Activated T-helper 17 cell treated with anti-CD3 and anti-CD28 coated beads, Interleukin-2, amount 50 U/mL, for 72 hours (primary cell): ENCODE measurements at regions not wholly inside any gene's neighbourhood (a gene's known extent, or its start where the extent isn't known, plus 50 kb on each side); places are given as distances from the start of the nearest gene placed in this dataset.

Experiments
- ATAC-seq: fragments of 150-1000 bp; cut with Tn5 transposase; replicated peaks from 2 replicates; pipeline ENCODE4 v1.10.0; 2021; ENCODE audit warnings: mild to moderate bottlenecking, moderate library complexity
- H3K27ac Mint-ChIP-seq: one replicate; pipeline ENCODE4 v1.8.0; 2022; ENCODE audit warnings: mixed read lengths
- H3K27me3 Mint-ChIP-seq: one replicate; pipeline ENCODE4 v1.8.0; 2022; ENCODE audit warnings: mixed read lengths
- H3K36me3 Mint-ChIP-seq: one replicate; pipeline ENCODE4 v1.8.0; 2022; ENCODE audit warnings: low read depth, mild to moderate bottlenecking, mixed read lengths
- H3K4me1 Mint-ChIP-seq: one replicate; pipeline ENCODE4 v1.8.0; 2022; ENCODE audit warnings: mixed read lengths
- H3K4me3 Mint-ChIP-seq: one replicate; pipeline ENCODE4 v1.8.0; 2022; ENCODE audit warnings: mild to moderate bottlenecking, mixed read lengths
- H3K9me3 Mint-ChIP-seq: one replicate; pipeline ENCODE4 v1.8.0; 2022; ENCODE audit warnings: mixed read lengths

GRCh38 chr12:125371033-125371432, 305.8 kb downstream of the AACS start:
- Mint-ChIP-seq H3K4me1 (no peaks in the 10 kb centered on the region), H3K9me3 (no peaks in the 10 kb centered on the region), H3K27ac (no peak overlapping the region), H3K4me3 (no peak overlapping the region), H3K27me3 (peaks cover 23% of the 10 kb centered on the region), H3K36me3 (no peaks in the 10 kb centered on the region)
- ATAC-seq, result no peak

- no peaks in the 10 kb centered on the region for H3K9me3 Mint-ChIP-seq
- no peaks in the 10 kb centered on the region for H3K4me1 Mint-ChIP-seq
- H3K27ac Mint-ChIP-seq, result no peak overlapping the region
- ATAC-seq, result no peak
- no peak overlapping the region for H3K4me3 Mint-ChIP-seq
- H3K27me3 Mint-ChIP-seq, result peaks cover 23% of the 10 kb centered on the region
- no peaks in the 10 kb centered on the region for H3K36me3 Mint-ChIP-seq
Measured at GRCh38 chr12:125372085-125372484, 306.9 kb downstream of the AACS start.

GRCh38 chr12:125373375-125373774, 308.1 kb downstream of the AACS start:
- peaks cover 5% of the 10 kb centered on the region for H3K9me3 Mint-ChIP-seq
- no peaks in the 10 kb centered on the region for H3K36me3 Mint-ChIP-seq
- no peaks in the 10 kb centered on the region for H3K4me1 Mint-ChIP-seq
- peaks cover 25% of the 10 kb centered on the region for H3K27me3 Mint-ChIP-seq
- H3K27ac Mint-ChIP-seq, result no peak overlapping the region
- H3K4me3 Mint-ChIP-seq, result no peak overlapping the region
- ATAC-seq, result no peak

GRCh38 chr12:125376422-125376821, 311.2 kb downstream of the AACS start:
- no peak overlapping the region for H3K4me3 Mint-ChIP-seq
- no peaks in the 10 kb centered on the region for H3K36me3 Mint-ChIP-seq
- H3K9me3 Mint-ChIP-seq, result peaks cover 5% of the 10 kb centered on the region
- H3K27ac Mint-ChIP-seq, result no peak overlapping the region
- H3K4me1 Mint-ChIP-seq, result no peaks in the 10 kb centered on the region
- peaks cover 14% of the 10 kb centered on the region for H3K27me3 Mint-ChIP-seq
- no peak for ATAC-seq

GRCh38 chr12:125377093-125377492, 311.9 kb downstream of the AACS start:
- Mint-ChIP-seq H3K27ac (no peak overlapping the region), H3K9me3 (peaks cover 5% of the 10 kb centered on the region), H3K36me3 (no peaks in the 10 kb centered on the region), H3K27me3 (peaks cover 14% of the 10 kb centered on the region), H3K4me1 (no peaks in the 10 kb centered on the region), H3K4me3 (no peak overlapping the region)
- no peak for ATAC-seq

GRCh38 chr12:125381373-125381772, 316.1 kb downstream of the AACS start:
- Mint-ChIP-seq H3K27ac (no peak overlapping the region), H3K27me3 (peaks cover 13% of the 10 kb centered on the region), H3K4me3 (no peak overlapping the region), H3K4me1 (no peaks in the 10 kb centered on the region), H3K9me3 (peaks cover 5% of the 10 kb centered on the region), H3K36me3 (no peaks in the 10 kb centered on the region)
- no peak for ATAC-seq

- Mint-ChIP-seq H3K27ac (no peak overlapping the region), H3K27me3 (peaks cover 16% of the 10 kb centered on the region), H3K9me3 (peaks cover 1% of the 10 kb centered on the region), H3K36me3 (no peaks in the 10 kb centered on the region), H3K4me3 (no peak overlapping the region), H3K4me1 (no peaks in the 10 kb centered on the region)
- no peak for ATAC-seq
Measured at GRCh38 chr12:125382926-125383325, 317.7 kb downstream of the AACS start.

- Mint-ChIP-seq H3K4me1 (no peaks in the 10 kb centered on the region), H3K36me3 (no peaks in the 10 kb centered on the region), H3K4me3 (no peak overlapping the region), H3K27me3 (peaks cover 24% of the 10 kb centered on the region), H3K27ac (no peak overlapping the region), H3K9me3 (no peaks in the 10 kb centered on the region)
- ATAC-seq, result no peak
Measured at GRCh38 chr12:125386652-125387051, 321.4 kb downstream of the AACS start.

- H3K4me1 Mint-ChIP-seq, result no peaks in the 10 kb centered on the region
- H3K4me3 Mint-ChIP-seq, result no peak overlapping the region
- no peak for ATAC-seq
- H3K27me3 Mint-ChIP-seq, result peaks cover 24% of the 10 kb centered on the region
- no peaks in the 10 kb centered on the region for H3K36me3 Mint-ChIP-seq
- no peaks in the 10 kb centered on the region for H3K9me3 Mint-ChIP-seq
- H3K27ac Mint-ChIP-seq, result no peak overlapping the region
Measured at GRCh38 chr12:125387206-125387605, 322.0 kb downstream of the AACS start.

GRCh38 chr12:125389061-125389697, 323.9 kb downstream of the AACS start:
- H3K36me3 Mint-ChIP-seq, result no peaks in the 10 kb centered on the region
- H3K9me3 Mint-ChIP-seq, result no peaks in the 10 kb centered on the region
- H3K27ac Mint-ChIP-seq, result no peak overlapping the region
- peaks cover 26% of the 10 kb centered on the region for H3K27me3 Mint-ChIP-seq
- no peaks in the 10 kb centered on the region for H3K4me1 Mint-ChIP-seq
- ATAC-seq, result no peak
- H3K4me3 Mint-ChIP-seq, result no peak overlapping the region

GRCh38 chr12:125393569-125393968, 328.3 kb downstream of the AACS start:
- no peaks in the 10 kb centered on the region for H3K4me1 Mint-ChIP-seq
- H3K36me3 Mint-ChIP-seq, result no peaks in the 10 kb centered on the region

GRCh38 chr12:125395583-125396215, 330.5 kb downstream of the AACS start:
- no peak for ATAC-seq
- Mint-ChIP-seq H3K36me3 (no peaks in the 10 kb centered on the region), H3K27me3 (peaks cover 8% of the 10 kb centered on the region), H3K27ac (no peak overlapping the region), H3K4me1 (no peaks in the 10 kb centered on the region), H3K9me3 (peaks cover 3% of the 10 kb centered on the region), H3K4me3 (no peak overlapping the region)

More at GRCh38 chr12:125393569-125393968, 328.3 kb downstream of the AACS start:
- H3K9me3 Mint-ChIP-seq, result no peaks in the 10 kb centered on the region
- H3K27me3 Mint-ChIP-seq, result peaks cover 13% of the 10 kb centered on the region
- H3K4me3 Mint-ChIP-seq, result no peak overlapping the region
- ATAC-seq, result no peak
- H3K27ac Mint-ChIP-seq, result no peak overlapping the region

GRCh38 chr12:125399489-125399888, 334.3 kb downstream of the AACS start:
- no peaks in the 10 kb centered on the region for H3K4me1 Mint-ChIP-seq
- H3K36me3 Mint-ChIP-seq, result no peaks in the 10 kb centered on the region
- H3K4me3 Mint-ChIP-seq, result no peak overlapping the region
- H3K27ac Mint-ChIP-seq, result no peak overlapping the region
- no peak for ATAC-seq
- H3K27me3 Mint-ChIP-seq, result peaks cover 17% of the 10 kb centered on the region
- H3K9me3 Mint-ChIP-seq, result peaks cover 3% of the 10 kb centered on the region

GRCh38 chr12:125402874-125403789, 337.9 kb downstream of the AACS start:
- peaks cover 3% of the 10 kb centered on the region for H3K9me3 Mint-ChIP-seq
- no peak overlapping the region for H3K27ac Mint-ChIP-seq
- ATAC-seq, result no peak
- no peak overlapping the region for H3K4me3 Mint-ChIP-seq
- peaks cover 30% of the 10 kb centered on the region for H3K27me3 Mint-ChIP-seq
- H3K36me3 Mint-ChIP-seq, result no peaks in the 10 kb centered on the region
- no peaks in the 10 kb centered on the region for H3K4me1 Mint-ChIP-seq

- no peak for ATAC-seq
- peaks cover 30% of the 10 kb centered on the region for H3K27me3 Mint-ChIP-seq
- no peak overlapping the region for H3K27ac Mint-ChIP-seq
- no peaks in the 10 kb centered on the region for H3K4me1 Mint-ChIP-seq
- peaks cover 3% of the 10 kb centered on the region for H3K9me3 Mint-ChIP-seq
- no peak overlapping the region for H3K4me3 Mint-ChIP-seq
- no peaks in the 10 kb centered on the region for H3K36me3 Mint-ChIP-seq
Measured at GRCh38 chr12:125403843-125404242, 338.6 kb downstream of the AACS start.
